ENCODE measurements at regions not wholly inside any gene's neighbourhood (a gene's known extent, or its start where the extent isn't known, plus 50 kb on each side); places are given as distances from the start of the nearest gene placed in this dataset.

DNA sequence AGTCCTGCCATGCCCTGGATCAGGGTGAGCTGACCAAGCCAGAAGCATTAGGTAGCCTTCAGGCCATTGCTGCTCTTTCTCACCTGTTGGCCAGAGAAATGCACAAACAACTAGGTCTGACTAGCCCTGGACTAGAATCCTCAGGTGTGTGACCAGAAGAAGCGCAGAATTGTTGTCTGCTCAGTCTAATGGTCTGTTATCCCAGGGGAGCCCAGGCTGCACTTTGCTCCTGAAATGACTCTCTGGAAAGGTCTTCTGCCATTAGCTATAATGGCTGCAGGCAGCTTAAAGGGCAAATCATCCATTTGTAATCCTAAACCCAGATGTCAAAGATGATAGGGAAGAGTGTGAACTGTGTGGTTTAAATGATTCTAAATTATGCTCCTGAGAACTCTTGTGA is 246.1 kb downstream of the NFKBIZ start:
- Histone ChIP-seq H3K27me3 (ENCODE audit: insufficient read depth, low read depth, low read length) (no peaks in the 10 kb centered on the region), H3K9me3 (ENCODE audit: low read length) (no peaks in the 10 kb centered on the region), H4K20me1 (ENCODE audit: insufficient read depth) (no peaks in the 10 kb centered on the region), H3K79me2 (replicated peaks; ENCODE audit: insufficient read depth, low read length) (no peaks in the 10 kb centered on the region), H2AFZ (ENCODE audit: low read depth, low read length) (no peak overlapping the region), H3F3A (ENCODE audit: insufficient read depth, low read length, poor library complexity, severe bottlenecking) (no peaks in the 10 kb centered on the region), H3K4me2 (ENCODE audit: low read length) (no peak overlapping the region), H3K4me3 (ENCODE audit: low read length) (no peak overlapping the region), H3K9ac (ENCODE audit: low read length) (no peak overlapping the region), H3K27ac (ENCODE audit: low read length) (no peak overlapping the region), H3K36me3 (ENCODE audit: insufficient read depth, low read length) (no peaks in the 10 kb centered on the region), H3K9me2 (ENCODE audit: insufficient read depth, low read length) (no peaks in the 10 kb centered on the region)
- no peak for TF ChIP-seq MXI1 (conservative IDR thresholded peaks at IDR 0.05; ENCODE audit: poor library complexity, severe bottlenecking)
- peak; percentile 55 for TF ChIP-seq POLR2AphosphoS5 (IDR thresholded peaks at IDR 0.05)

DNA sequence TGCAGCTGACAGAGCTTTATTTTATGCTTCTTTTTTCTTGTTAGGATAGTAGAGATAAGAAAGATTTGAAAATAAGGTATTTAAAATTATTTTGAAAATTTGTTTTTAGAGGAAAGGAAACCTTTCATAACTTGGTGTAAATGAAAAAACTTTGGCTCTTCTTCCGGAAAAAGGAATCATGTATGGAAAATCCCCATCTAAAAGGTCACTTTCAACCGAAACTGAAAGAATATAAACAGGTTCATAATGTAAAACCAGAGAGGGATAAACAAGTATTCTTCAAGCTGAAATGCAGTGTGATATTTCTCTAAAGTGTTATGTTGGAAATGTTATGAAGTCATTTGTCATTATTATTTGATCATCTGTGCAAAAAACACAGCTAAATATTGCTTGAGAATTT is 246.8 kb downstream of the NFKBIZ start:
- Histone ChIP-seq H3K9ac (ENCODE audit: low read length) (no peak overlapping the region), H3K27ac (ENCODE audit: low read length) (no peak overlapping the region), H3F3A (ENCODE audit: insufficient read depth, low read length, poor library complexity, severe bottlenecking) (no peaks in the 10 kb centered on the region), H3K36me3 (ENCODE audit: insufficient read depth, low read length) (no peaks in the 10 kb centered on the region), H3K4me2 (ENCODE audit: low read length) (no peak overlapping the region), H3K4me3 (ENCODE audit: low read length) (no peak overlapping the region), H3K9me2 (ENCODE audit: insufficient read depth, low read length) (no peaks in the 10 kb centered on the region), H3K9me3 (ENCODE audit: low read length) (no peaks in the 10 kb centered on the region), H3K79me2 (replicated peaks; ENCODE audit: insufficient read depth, low read length) (no peaks in the 10 kb centered on the region), H3K27me3 (ENCODE audit: insufficient read depth, low read depth, low read length) (no peaks in the 10 kb centered on the region), H4K20me1 (ENCODE audit: insufficient read depth) (no peaks in the 10 kb centered on the region), H2AFZ (ENCODE audit: low read depth, low read length) (no peak overlapping the region)
- TF ChIP-seq MXI1 (conservative IDR thresholded peaks at IDR 0.05; ENCODE audit: poor library complexity, severe bottlenecking): no peak

DNA sequence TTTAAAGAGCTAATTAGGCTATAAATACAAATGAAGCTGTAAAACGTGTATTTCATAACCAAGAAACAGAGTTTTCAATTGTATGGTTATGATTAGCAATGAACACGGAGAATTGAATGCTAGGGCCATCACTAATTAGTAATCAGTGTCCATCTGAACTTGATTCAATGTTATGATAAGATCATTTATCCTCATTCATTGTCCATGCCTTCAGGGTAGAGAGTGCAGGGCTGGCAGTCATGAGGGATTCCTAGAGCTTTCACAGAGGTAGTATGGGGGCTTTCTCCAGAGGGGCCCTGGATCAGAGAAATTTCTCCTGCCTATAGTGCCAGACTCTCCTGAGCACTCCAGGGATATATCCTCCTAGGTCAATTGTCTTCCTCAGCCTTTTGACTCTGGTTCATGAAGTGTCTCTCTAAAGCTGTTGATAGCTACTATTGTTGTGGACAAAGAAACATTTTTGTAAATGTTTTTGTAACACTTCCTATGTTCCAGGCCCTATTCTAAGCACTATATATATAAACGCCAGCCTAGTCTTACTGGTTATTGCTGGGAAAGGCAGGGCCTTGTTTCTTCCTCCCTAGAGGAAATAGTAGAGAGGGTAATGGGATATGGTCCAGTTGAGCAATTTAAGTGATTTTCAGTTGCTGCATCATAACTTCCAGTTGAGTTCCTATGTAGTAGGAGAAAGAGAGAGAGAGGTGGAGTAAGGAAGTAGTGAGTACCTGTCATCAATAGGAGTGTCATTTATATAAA is 249.0 kb downstream of the NFKBIZ start:
- Histone ChIP-seq H2AFZ (ENCODE audit: low read depth, low read length) (no peak overlapping the region), H3K4me2 (ENCODE audit: low read length) (no peak overlapping the region), H3K79me2 (replicated peaks; ENCODE audit: insufficient read depth, low read length) (no peaks in the 10 kb centered on the region), H3K27me3 (ENCODE audit: insufficient read depth, low read depth, low read length) (no peaks in the 10 kb centered on the region), H3K9me3 (ENCODE audit: low read length) (no peaks in the 10 kb centered on the region), H4K20me1 (ENCODE audit: insufficient read depth) (no peaks in the 10 kb centered on the region), H3K9me2 (ENCODE audit: insufficient read depth, low read length) (no peaks in the 10 kb centered on the region), H3K4me3 (ENCODE audit: low read length) (no peak overlapping the region), H3F3A (ENCODE audit: insufficient read depth, low read length, poor library complexity, severe bottlenecking) (no peaks in the 10 kb centered on the region), H3K9ac (ENCODE audit: low read length) (no peak overlapping the region), H3K36me3 (ENCODE audit: insufficient read depth, low read length) (no peaks in the 10 kb centered on the region), H3K27ac (ENCODE audit: low read length) (no peak overlapping the region)
- TF ChIP-seq SMC3 (conservative IDR thresholded peaks at IDR 0.05; ENCODE audit: poor library complexity) (no peak), EZH2 (IDR thresholded peaks at IDR 0.05; ENCODE audit: borderline replicate concordance, insufficient read depth, low read length, poor library complexity, severe bottlenecking) (no peak), EP300 (conservative IDR thresholded peaks at IDR 0.05; ENCODE audit: poor library complexity, severe bottlenecking) (no peak), TAF1 (IDR thresholded peaks at IDR 0.05; ENCODE audit: low read depth) (no peak), POLR2AphosphoS5 (IDR thresholded peaks at IDR 0.05) (no peak), RAD21 (conservative IDR thresholded peaks at IDR 0.05) (no peak), MXI1 (conservative IDR thresholded peaks at IDR 0.05; ENCODE audit: poor library complexity, severe bottlenecking) (no peak)
- TF ChIP-seq, protein P1, sequence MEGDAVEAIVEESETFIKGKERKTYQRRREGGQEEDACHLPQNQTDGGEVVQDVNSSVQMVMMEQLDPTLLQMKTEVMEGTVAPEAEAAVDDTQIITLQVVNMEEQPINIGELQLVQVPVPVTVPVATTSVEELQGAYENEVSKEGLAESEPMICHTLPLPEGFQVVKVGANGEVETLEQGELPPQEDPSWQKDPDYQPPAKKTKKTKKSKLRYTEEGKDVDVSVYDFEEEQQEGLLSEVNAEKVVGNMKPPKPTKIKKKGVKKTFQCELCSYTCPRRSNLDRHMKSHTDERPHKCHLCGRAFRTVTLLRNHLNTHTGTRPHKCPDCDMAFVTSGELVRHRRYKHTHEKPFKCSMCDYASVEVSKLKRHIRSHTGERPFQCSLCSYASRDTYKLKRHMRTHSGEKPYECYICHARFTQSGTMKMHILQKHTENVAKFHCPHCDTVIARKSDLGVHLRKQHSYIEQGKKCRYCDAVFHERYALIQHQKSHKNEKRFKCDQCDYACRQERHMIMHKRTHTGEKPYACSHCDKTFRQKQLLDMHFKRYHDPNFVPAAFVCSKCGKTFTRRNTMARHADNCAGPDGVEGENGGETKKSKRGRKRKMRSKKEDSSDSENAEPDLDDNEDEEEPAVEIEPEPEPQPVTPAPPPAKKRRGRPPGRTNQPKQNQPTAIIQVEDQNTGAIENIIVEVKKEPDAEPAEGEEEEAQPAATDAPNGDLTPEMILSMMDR (IDR thresholded peaks at IDR 0.05; ENCODE audit: poor library complexity, severe bottlenecking): no peak
- TF ChIP-seq, protein P2, sequence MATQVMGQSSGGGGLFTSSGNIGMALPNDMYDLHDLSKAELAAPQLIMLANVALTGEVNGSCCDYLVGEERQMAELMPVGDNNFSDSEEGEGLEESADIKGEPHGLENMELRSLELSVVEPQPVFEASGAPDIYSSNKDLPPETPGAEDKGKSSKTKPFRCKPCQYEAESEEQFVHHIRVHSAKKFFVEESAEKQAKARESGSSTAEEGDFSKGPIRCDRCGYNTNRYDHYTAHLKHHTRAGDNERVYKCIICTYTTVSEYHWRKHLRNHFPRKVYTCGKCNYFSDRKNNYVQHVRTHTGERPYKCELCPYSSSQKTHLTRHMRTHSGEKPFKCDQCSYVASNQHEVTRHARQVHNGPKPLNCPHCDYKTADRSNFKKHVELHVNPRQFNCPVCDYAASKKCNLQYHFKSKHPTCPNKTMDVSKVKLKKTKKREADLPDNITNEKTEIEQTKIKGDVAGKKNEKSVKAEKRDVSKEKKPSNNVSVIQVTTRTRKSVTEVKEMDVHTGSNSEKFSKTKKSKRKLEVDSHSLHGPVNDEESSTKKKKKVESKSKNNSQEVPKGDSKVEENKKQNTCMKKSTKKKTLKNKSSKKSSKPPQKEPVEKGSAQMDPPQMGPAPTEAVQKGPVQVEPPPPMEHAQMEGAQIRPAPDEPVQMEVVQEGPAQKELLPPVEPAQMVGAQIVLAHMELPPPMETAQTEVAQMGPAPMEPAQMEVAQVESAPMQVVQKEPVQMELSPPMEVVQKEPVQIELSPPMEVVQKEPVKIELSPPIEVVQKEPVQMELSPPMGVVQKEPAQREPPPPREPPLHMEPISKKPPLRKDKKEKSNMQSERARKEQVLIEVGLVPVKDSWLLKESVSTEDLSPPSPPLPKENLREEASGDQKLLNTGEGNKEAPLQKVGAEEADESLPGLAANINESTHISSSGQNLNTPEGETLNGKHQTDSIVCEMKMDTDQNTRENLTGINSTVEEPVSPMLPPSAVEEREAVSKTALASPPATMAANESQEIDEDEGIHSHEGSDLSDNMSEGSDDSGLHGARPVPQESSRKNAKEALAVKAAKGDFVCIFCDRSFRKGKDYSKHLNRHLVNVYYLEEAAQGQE (IDR thresholded peaks at IDR 0.05; ENCODE audit: borderline replicate concordance): no peak
